Gastrocnemius medialis (tissue), 4 donors: ENCODE measurements at regions not wholly inside any gene's neighbourhood (a gene's known extent, or its start where the extent isn't known, plus 50 kb on each side); places are given as distances from the start of the nearest gene placed in this dataset.

Experiments used
- POLR2A ChIP-seq, 2 donors: fragments of 450-650 bp; IDR thresholded peaks; one replicate each; pipeline ENCODE4 v1.6.1; 2017; ENCODE audit warnings: antibody characterized with exemption in 2 of 2, mild to moderate bottlenecking in 2 of 2, moderate library complexity in 2 of 2
- TF ChIP-seq, protein P1 (sequence below), 5 experiments: fragments of 450-650 bp in 3 of 5; fragments of 200-600 bp in 2 of 5; sonication (generic) in 2 of 5; IDR thresholded peaks in 4 of 5; conservative IDR thresholded peaks in 1 of 5; 1 replicate in 4 of 5; 2 replicates in 1 of 5; pipeline ENCODE4 v1.5.1; 2016 to 2019; ENCODE audit warnings: antibody characterized with exemption in 5 of 5, mild to moderate bottlenecking in 3 of 5, moderate library complexity in 3 of 5

DNA sequence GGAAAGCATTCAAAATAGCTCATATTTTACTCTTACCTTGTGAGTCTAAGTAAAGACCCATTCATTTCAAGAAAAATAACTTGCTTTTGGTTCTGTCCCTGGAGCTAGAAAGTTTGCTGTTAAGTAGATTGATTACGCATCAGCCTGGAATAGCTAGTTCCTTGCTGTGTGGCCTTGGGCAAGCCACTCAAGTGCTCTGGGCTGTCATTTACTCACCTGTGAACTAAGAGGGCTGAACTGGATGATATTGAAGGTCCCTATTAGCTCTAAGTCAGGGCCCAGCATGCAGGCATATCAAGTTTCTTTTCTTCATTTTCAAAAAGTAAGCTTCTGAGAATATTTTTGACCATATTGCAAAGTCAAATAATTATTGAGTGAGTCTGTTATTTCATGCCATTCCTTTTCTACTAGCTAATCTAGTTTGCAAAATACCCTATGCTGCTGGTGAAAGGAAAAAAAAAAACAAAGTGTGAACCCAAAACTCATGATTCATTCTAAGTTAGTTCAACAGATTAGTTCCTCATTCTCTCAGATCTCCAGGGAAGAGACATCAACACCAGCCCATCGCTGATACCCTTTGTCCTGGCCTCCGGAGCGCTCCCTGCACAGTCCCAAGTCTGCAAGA, 106.5 kb upstream of the GMDS start:
- TF ChIP-seq, protein P1, sequence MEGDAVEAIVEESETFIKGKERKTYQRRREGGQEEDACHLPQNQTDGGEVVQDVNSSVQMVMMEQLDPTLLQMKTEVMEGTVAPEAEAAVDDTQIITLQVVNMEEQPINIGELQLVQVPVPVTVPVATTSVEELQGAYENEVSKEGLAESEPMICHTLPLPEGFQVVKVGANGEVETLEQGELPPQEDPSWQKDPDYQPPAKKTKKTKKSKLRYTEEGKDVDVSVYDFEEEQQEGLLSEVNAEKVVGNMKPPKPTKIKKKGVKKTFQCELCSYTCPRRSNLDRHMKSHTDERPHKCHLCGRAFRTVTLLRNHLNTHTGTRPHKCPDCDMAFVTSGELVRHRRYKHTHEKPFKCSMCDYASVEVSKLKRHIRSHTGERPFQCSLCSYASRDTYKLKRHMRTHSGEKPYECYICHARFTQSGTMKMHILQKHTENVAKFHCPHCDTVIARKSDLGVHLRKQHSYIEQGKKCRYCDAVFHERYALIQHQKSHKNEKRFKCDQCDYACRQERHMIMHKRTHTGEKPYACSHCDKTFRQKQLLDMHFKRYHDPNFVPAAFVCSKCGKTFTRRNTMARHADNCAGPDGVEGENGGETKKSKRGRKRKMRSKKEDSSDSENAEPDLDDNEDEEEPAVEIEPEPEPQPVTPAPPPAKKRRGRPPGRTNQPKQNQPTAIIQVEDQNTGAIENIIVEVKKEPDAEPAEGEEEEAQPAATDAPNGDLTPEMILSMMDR (IDR thresholded peaks at IDR 0.05 in 4 of 5, conservative IDR thresholded peaks at IDR 0.05 in 1 of 5): no peak
- no peak for TF ChIP-seq POLR2A (IDR thresholded peaks at IDR 0.05)
